ENCODE measurements at regions not wholly inside any gene's neighbourhood (a gene's known extent, or its start where the extent isn't known, plus 50 kb on each side); places are given as distances from the start of the nearest gene placed in this dataset.

- H2AFZ ChIP-seq (ENCODE audit: low read length) = no peak overlapping the region
- intact Hi-C loops (cut with micrococcal nuclease; ENCODE audit: unreplicated experiment) (no loop called here), in situ Hi-C loops (cut with HindIII; ENCODE audit: extremely low pct_ligation_motif_present, low pct_unique_long_range_greater_than_20kb) (no loop called here)
- H4K20me1 ChIP-seq (ENCODE audit: insufficient read depth, low read length) = no peaks in the 10 kb centered on the region
- ChIA-PET CTCF (ENCODE audit: low intra/inter-chr PET ratio, low total read pairs) (no interaction called here), POLR2A (no interaction called here)
- DNase-seq (ENCODE audit: low spot score) (no peak), ATAC-seq (no peak), FAIRE-seq (no peak)
- H3K9ac ChIP-seq (ENCODE audit: insufficient read depth, low read depth, low read length) = no peak overlapping the region
- no peak overlapping the region for H3K4me2 ChIP-seq (ENCODE audit: low read depth, low read length)
- WGBS (ENCODE audit: low lambda C conversion rate) = 39% methylated on average over 2 of the region's 2 CpGs
- H3K4me3 ChIP-seq (replicated peaks in 1 of 3; ENCODE audit: insufficient read depth in 1 of 3, low read depth in 2 of 3, low read length in 3 of 3) = no peak overlapping the region
- no peaks in the 10 kb centered on the region for H3K36me3 ChIP-seq (replicated peaks in 1 of 2; ENCODE audit: control insufficient read depth in 1 of 2, insufficient read depth in 2 of 2, low read length in 2 of 2)
- no peaks in the 10 kb centered on the region for H3K4me1 ChIP-seq (ENCODE audit: insufficient read depth, low read length)
- H3K27me3 ChIP-seq (ENCODE audit: control insufficient read depth in 1 of 2, insufficient read depth in 2 of 2, low read length in 2 of 2) = no peaks in the 10 kb centered on the region
- BruUV-seq (replicated peaks) = no TSS peak
- H3K9me3 ChIP-seq (ENCODE audit: low read length) = no peaks in the 10 kb centered on the region
- TF ChIP-seq IKZF1 (IDR thresholded peaks at IDR 0.05) = no peak
- no peak for TF ChIP-seq RXRB (CRISPR knock-in tag; IDR thresholded peaks at IDR 0.05; ENCODE audit: borderline replicate concordance)
- TF ChIP-seq RORA (CRISPR knock-in tag; IDR thresholded peaks at IDR 0.05) = no peak
- no peak for TF ChIP-seq BCL6 (CRISPR knock-in tag; IDR thresholded peaks at IDR 0.05)
- TF ChIP-seq SMARCE1 (IDR thresholded peaks at IDR 0.05; ENCODE audit: borderline replicate concordance) = no peak
- no peak for TF ChIP-seq PAX8 (CRISPR knock-in tag; IDR thresholded peaks at IDR 0.05; ENCODE audit: borderline replicate concordance)
- no peak for TF ChIP-seq GPBP1L1 (CRISPR knock-in tag; IDR thresholded peaks at IDR 0.05)
- no peak for TF ChIP-seq KLF12 (CRISPR knock-in tag; IDR thresholded peaks at IDR 0.05; ENCODE audit: borderline replicate concordance)
- TF ChIP-seq ZNF33B (CRISPR knock-in tag; IDR thresholded peaks at IDR 0.05) = no peak
- no peak for TF ChIP-seq ZFP82 (CRISPR knock-in tag; IDR thresholded peaks at IDR 0.05; ENCODE audit: borderline replicate concordance)
- no peaks in the 10 kb centered on the region for H3K79me2 ChIP-seq (ENCODE audit: insufficient read depth, low read length)
- H3K27ac ChIP-seq (ENCODE audit: extremely low read length, insufficient read depth, low read length) = no peak overlapping the region
Observed at GRCh38 chr6:74480561-74480960, 725.3 kb downstream of the COL12A1 start.

GRCh38 chr6:74479960-74480359 is 725.9 kb downstream of the COL12A1 start:
- intact Hi-C loops (cut with micrococcal nuclease; ENCODE audit: unreplicated experiment) = no loop called here
- H3K4me2 ChIP-seq (ENCODE audit: low read depth, low read length) = no peak overlapping the region
- no peaks in the 10 kb centered on the region for H3K27me3 ChIP-seq (ENCODE audit: control insufficient read depth in 1 of 2, insufficient read depth in 2 of 2, low read length in 2 of 2)
- H3K79me2 ChIP-seq (ENCODE audit: insufficient read depth, low read length) = no peaks in the 10 kb centered on the region
- H4K20me1 ChIP-seq (ENCODE audit: insufficient read depth, low read length) = no peaks in the 10 kb centered on the region
- WGBS (ENCODE audit: low lambda C conversion rate) = 39% methylated on average over 8 of the region's 8 CpGs
- H3K36me3 ChIP-seq (replicated peaks in 1 of 2; ENCODE audit: control insufficient read depth in 1 of 2, insufficient read depth in 2 of 2, low read length in 2 of 2) = no peaks in the 10 kb centered on the region
- ATAC-seq (no peak), DNase-seq (ENCODE audit: low spot score) (no peak), FAIRE-seq (no peak)
- H2AFZ ChIP-seq (ENCODE audit: low read length) = no peak overlapping the region
- CTCF ChIA-PET (ENCODE audit: low intra/inter-chr PET ratio, low total read pairs) = no interaction called here
- no peaks in the 10 kb centered on the region for H3K4me1 ChIP-seq (ENCODE audit: insufficient read depth, low read length)
- no peak overlapping the region for H3K9ac ChIP-seq (ENCODE audit: insufficient read depth, low read depth, low read length)
- in situ Hi-C loops (cut with HindIII; ENCODE audit: extremely low pct_ligation_motif_present, low pct_unique_long_range_greater_than_20kb) = no loop called here
- no peak overlapping the region for H3K4me3 ChIP-seq (replicated peaks in 1 of 3; ENCODE audit: insufficient read depth in 1 of 3, low read depth in 2 of 3, low read length in 3 of 3)
- H3K9me3 ChIP-seq (ENCODE audit: low read length) = no peaks in the 10 kb centered on the region
- no TSS peak for BruUV-seq (replicated peaks)
- POLR2A ChIA-PET = no interaction called here
- H3K27ac ChIP-seq (ENCODE audit: extremely low read length, insufficient read depth, low read length) = no peak overlapping the region
- no peak for TF ChIP-seq ZFP36L2 (CRISPR knock-in tag; IDR thresholded peaks at IDR 0.05)
- TF ChIP-seq MTF1 (CRISPR knock-in tag; IDR thresholded peaks at IDR 0.05) = no peak
- no peak for TF ChIP-seq EZH2 (conservative IDR thresholded peaks at IDR 0.05; ENCODE audit: low read depth, low read length)
- TF ChIP-seq JDP2 (CRISPR knock-in tag; IDR thresholded peaks at IDR 0.05; ENCODE audit: borderline replicate concordance) = no peak
- no peak for TF ChIP-seq ZNF567 (CRISPR knock-in tag; IDR thresholded peaks at IDR 0.05; ENCODE audit: borderline replicate concordance)
- TF ChIP-seq ZBTB33 (CRISPR knock-in tag; IDR thresholded peaks at IDR 0.05) = no peak
- no peak for TF ChIP-seq ZFP82 (CRISPR knock-in tag; IDR thresholded peaks at IDR 0.05; ENCODE audit: borderline replicate concordance)
- no peak for TF ChIP-seq CREB3 (CRISPR knock-in tag; IDR thresholded peaks at IDR 0.05)
- TF ChIP-seq ZKSCAN8 (CRISPR knock-in tag; IDR thresholded peaks at IDR 0.05; ENCODE audit: borderline replicate concordance) = no peak

Measured in HepG2 (cell line).